CD4-positive, alpha-beta T cell treated with Interleukin-4 for 1 hour (primary cell): ENCODE measurements at regions not wholly inside any gene's neighbourhood (a gene's known extent, or its start where the extent isn't known, plus 50 kb on each side); places are given as distances from the start of the nearest gene placed in this dataset.

Source experiments
- DNase-seq, 2 donors: peaks; one replicate each; pipeline ENCODE4 v3.0.0-alpha.2; 2020 to 2022

- DNase-seq, result no peak
Observed at GRCh38 chr7:84533182-84533581, 338.6 kb upstream of the SEMA3A start.

- no peak for DNase-seq
Observed at GRCh38 chr7:84532196-84532595, 337.6 kb upstream of the SEMA3A start.

DNA sequence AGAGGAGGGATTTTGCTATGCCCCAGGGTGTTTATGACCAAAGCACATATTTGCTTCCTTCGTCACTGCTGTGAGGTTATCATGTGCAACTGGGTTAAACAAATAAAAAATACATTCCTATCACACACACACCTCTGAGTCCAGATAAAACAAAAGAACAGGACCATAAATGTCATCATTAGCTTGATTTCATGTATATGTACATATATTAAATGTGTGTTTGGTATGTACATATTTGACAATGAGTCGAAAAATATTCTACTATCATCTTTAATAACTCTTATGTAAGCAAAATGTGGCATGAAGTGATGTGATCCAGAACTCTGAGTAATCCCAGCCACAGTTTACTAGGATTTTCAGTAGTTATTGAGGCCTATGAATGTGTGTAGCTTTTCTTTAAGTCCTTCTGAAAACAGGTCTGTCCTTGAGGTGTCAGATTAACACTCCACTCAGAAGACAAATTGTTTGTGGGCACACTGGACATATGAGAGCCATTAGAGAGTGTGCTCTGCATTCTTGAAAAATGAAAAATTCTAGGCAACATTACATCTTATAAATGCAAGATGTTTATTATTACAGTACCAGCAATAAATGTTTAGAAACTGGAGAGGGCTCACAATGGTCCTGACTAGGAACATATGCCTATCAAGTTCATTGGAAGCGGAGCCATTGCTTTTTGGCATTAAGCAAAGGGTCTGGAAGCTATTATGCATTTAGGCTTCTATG lies 335.1 kb upstream of the SEMA3A start:
- no peak for DNase-seq

- no peak for DNase-seq
Observed at GRCh38 chr7:84528756-84529479, 334.3 kb upstream of the SEMA3A start.

- DNase-seq, result no peak
Observed at GRCh38 chr7:84524714-84525694, 330.4 kb upstream of the SEMA3A start.

GRCh38 chr7:84513061-84513460 lies 318.5 kb upstream of the SEMA3A start:
- no peak for DNase-seq

DNA sequence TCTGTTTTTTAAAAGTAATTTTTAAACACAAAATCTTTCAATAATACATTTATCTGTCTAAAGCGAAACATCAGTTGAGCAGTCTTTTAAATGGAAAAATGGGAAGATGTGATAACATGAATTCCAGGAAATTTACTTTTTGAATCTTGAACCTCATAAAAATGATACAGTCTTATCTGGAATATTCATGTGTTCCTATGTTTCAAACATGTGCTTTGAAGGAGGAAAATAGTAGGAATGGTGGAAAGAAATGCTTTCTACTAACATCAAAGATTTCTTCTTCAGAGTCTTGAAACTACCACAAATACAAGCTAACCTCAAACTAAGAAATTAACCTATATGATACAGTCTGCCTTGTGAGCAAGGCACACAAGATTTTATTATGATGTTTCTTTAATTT lies 317.5 kb upstream of the SEMA3A start:
- no peak for DNase-seq

DNA sequence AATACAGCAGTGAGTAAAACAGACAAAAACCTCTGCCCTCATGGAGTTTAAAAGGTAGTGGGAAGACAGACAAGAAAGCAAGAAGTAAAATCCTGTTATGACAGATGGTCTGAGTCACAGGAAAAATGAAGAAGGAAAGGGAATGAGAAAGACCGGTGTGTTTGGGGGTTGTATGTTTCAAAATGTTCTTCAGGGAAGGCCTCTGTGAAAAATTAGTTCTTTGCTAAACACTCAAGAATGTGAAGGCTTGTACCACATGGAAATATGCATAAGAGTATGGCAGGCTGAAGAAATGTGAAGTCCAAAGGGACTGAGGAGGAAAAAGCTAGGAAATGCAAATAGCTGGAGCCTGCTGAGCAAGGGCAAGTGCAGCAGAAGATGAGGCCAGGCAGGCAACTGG lies 315.9 kb upstream of the SEMA3A start:
- no peak for DNase-seq

- no peak for DNase-seq
Observed at GRCh38 chr7:84509522-84509921, 314.9 kb upstream of the SEMA3A start.

- DNase-seq, result no peak
Observed at GRCh38 chr7:84508606-84509005, 314.0 kb upstream of the SEMA3A start.

DNA sequence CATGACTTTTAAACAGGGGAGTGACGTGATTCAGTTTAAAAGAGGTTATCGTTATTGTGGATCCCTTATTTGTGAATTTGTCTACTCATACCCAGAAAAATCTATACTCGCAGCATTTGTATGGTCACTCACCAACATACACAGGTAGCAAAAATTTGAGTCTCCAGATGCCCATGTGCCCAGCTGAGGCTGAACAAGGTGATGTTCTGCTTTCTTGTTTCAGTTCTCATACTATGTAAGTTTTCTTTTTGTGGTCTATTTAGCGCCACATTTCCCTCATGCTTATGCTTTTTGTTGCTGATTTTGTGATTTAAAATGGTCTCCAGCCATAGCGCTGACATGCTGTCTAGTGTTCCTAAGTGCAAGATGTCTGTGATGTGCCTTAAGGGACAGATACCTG lies 312.9 kb upstream of the SEMA3A start:
- DNase-seq, result no peak

- DNase-seq, result no peak
Observed at GRCh38 chr7:84506151-84506550, 311.6 kb upstream of the SEMA3A start.

DNA sequence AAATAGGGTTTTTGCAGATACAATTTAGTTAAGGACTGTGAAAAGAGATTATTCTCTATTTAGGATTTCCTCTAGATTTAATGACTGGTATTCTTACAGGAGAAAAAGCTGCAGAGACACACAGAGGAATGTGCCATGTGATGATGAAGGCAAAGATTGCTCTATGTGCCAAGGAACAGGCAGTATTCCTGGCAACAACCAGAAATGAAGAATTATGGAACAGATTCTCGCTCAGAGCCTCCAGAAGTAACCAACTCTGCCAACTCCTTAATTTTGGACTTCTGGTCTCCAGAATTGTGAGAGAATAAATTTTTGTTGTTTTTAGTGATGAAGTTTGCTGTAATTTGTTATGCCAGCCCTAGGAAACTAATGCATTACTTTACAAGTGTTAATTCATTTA lies 307.6 kb upstream of the SEMA3A start:
- DNase-seq, result no peak

DNA sequence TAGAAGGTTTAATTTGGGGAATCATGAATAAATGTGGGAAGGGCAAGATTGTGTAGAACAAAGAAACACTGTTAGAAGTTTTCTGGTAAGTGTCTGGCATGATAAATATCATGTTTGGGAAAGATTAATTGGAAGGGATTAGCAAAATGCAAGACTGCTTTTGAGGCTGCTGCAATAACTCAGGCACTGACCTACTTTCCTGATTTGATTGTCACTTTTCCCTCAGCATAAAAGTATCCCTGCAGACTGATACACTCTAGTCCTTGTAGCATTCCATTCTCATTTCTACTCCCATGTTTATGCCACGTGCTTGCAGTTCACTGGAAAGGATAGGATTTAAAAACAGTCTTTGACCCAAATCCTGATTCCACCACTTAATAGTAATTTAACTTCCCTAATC lies 303.3 kb upstream of the SEMA3A start:
- no peak for DNase-seq

GRCh38 chr7:84495128-84495527 lies 300.5 kb upstream of the SEMA3A start:
- DNase-seq, result no peak

- no peak for DNase-seq
Observed at GRCh38 chr7:84492098-84493034, 297.8 kb upstream of the SEMA3A start.

DNA sequence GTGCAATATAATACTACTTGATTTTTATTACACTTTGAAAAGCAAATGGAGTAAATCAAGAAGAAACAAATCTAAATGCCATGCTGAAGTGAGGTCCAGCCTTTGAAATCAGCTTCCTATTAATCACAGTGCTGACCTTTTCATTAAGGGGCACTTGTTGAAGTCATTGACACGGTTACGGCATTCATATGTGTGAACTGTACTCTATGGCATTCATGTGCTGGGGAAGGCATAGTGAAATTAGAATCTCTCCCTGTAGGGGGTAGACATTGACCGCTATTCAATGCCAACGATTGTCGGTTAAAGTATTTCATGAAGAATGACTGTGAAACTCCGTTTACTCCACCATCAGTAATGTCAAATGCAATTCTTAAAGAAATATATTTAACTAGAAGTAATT lies 296.1 kb upstream of the SEMA3A start:
- DNase-seq, result no peak

DNA sequence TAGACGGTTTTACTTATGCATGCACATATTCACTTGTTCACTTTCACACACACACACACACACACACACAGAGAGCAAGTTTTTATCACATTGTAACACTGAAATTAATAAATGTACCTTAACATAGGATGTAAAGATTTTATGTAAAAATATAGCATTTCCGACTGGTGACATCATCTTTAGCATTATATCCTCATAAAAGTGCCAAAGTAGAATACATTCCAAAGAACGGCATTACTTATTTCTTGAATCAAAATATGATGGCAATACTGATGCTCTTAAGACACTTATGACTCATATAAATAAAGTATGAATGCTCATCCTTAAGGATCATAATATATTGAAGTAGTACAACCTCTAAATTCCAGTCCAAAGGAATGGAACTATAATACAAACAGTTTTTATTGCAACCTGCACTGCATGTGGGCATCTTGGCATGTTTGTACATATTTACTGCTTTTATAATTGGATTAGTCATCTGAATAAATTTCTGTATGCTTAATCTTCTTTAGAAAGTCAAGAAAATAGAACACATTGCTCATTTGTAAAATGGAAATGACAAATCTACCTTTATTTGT lies 290.0 kb upstream of the SEMA3A start:
- no peak for DNase-seq

DNA sequence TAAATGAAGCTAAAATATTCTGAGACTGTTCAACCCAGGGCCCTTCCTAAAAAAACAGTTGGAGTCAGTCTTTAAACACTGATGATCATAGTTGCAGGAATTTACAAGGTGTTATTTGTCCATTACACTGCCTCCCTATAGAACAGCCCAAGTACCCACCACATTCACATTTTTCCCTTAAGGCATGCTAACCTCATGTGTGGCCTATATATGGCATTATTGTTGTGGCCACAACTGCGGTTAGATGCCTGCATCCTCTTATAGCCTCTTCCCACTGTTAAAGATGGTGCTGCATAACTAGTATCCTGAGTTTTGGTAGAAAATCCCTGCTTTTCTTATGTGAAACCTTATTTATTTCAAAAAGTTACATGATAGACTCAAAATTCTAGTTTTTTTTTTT lies 287.9 kb upstream of the SEMA3A start:
- DNase-seq, result no peak

DNA sequence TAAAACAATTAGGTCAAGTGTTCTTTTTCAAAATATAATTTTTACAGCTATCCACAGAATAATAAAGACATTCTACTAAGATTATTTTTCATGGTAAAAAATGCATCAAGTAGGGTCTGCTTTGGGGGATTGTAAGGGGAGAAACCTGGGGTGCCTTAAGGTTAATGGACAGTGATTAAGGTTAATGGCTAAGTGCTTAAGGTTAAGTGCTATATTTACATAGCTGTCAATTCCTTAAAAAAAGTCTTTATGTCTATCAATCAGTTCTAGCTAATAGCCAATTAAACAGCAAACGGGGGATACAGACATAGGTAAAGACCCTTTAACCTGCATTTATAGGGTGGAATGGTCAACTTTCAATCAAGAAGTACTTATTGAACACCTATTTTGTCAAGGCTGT lies 284.5 kb upstream of the SEMA3A start:
- no peak for DNase-seq

GRCh38 chr7:84477786-84478478 lies 283.3 kb upstream of the SEMA3A start:
- DNase-seq, result no peak
